Retinal pigment epithelial cell (primary cell): ENCODE measurements at regions not wholly inside any gene's neighbourhood (a gene's known extent, or its start where the extent isn't known, plus 50 kb on each side); places are given as distances from the start of the nearest gene placed in this dataset.
A peak's percentile ranks its signal among the peaks of the same experiment; 100 is the strongest.

Experiments used
- DNase-seq: peaks from one replicate; pipeline ENCODE4 v3.0.0-alpha.2; 2010; ENCODE audit warnings: low read depth
- H3K4me3 ChIP-seq: 2 replicates; pipeline ENCODE4 v1.5.1; 2011; ENCODE audit warnings: mild to moderate bottlenecking, low read length, control low read depth, moderate library complexity
- TF ChIP-seq, protein P1 (sequence below): conservative IDR thresholded peaks from 2 replicates; pipeline ENCODE4 v1.5.1; 2011; ENCODE audit warnings: low read depth, low read length, control low read depth, inconsistent platforms

DNA sequence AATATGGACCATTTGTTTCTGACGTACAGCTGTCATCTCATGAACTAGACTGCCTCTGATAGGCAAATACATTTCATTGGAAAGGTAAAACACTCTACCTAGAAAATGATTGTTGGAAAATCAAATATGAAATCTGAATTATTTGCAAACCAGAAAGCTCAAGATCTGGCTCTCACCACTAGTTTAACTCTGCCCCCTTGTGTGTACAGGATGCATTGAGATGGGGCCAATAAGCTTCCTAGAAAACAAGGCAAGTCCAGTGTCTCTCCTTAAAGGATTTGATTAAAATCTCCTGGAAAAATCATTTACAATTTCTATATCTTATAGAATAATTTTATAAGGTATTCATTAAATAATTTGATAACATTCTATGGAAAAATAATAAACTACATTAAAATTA, 311.9 kb upstream of the ANKH start:
- TF ChIP-seq, protein P1, sequence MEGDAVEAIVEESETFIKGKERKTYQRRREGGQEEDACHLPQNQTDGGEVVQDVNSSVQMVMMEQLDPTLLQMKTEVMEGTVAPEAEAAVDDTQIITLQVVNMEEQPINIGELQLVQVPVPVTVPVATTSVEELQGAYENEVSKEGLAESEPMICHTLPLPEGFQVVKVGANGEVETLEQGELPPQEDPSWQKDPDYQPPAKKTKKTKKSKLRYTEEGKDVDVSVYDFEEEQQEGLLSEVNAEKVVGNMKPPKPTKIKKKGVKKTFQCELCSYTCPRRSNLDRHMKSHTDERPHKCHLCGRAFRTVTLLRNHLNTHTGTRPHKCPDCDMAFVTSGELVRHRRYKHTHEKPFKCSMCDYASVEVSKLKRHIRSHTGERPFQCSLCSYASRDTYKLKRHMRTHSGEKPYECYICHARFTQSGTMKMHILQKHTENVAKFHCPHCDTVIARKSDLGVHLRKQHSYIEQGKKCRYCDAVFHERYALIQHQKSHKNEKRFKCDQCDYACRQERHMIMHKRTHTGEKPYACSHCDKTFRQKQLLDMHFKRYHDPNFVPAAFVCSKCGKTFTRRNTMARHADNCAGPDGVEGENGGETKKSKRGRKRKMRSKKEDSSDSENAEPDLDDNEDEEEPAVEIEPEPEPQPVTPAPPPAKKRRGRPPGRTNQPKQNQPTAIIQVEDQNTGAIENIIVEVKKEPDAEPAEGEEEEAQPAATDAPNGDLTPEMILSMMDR: peak; percentile 50
- no peak overlapping the region for H3K4me3 ChIP-seq
- DNase-seq: no peak

DNA sequence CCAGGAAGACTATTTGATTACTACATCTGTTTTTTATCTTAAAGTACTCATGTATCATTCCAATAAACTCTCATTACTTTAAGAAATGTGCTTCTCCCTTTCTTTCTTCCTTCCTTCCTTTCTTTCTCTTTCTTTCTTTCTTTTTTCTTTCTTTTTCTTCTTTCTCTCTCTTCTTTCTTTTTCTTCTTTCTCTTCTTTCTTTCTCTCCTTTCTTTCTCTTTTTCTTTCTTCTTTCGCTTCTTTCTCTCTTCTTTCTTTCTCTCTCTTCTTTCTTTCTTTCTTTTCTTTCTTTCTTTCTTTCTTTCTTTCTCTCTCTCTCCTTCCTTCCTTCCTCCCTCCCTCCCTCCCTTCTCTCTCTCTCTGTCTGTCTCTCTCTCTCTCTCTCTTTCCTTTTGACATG, 298.6 kb upstream of the ANKH start:
- no peak overlapping the region for H3K4me3 ChIP-seq
- TF ChIP-seq, protein P1: no peak
- no peak for DNase-seq

DNA sequence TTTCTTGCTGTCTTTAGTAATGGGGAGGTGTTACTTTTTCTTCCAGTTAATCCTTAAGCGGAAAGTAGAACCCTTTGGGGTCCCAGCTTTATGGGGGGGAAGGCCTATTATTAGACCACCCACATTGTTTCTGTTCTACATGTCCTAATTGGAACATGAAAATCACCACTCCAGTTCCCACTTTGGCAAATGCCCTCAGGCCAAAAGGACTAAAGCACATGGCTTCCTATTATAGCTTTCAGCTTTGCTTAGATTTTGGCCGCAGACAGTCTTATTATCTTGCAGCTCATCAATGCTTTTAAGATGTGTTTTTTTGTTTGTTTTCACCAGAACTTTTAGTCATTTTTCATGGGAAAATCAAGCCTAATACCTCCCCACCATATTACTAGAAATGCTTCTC, 296.8 kb upstream of the ANKH start:
- TF ChIP-seq, protein P1: no peak
- no peak for DNase-seq
- no peak overlapping the region for H3K4me3 ChIP-seq

DNA sequence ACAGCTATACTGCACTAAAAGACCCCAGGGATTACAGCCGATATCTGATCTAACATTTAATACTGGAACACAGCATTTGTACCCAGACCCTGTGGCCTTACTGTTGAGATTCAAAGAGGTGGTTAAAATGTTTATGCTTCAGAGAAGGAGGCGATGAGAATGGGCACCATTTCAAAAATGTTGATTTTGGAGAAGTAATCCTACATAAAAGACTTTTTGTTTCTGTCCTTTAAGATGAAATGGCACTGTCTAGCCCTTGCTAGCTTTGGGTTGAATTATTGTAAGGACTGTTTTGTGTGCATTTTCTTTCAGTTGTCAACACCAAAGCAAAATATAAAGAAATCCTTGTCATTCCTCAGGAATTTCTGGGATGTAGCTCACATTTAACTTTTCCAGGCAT, 288.5 kb upstream of the ANKH start:
- no peak for DNase-seq
- no peak overlapping the region for H3K4me3 ChIP-seq
- TF ChIP-seq, protein P1: no peak

DNA sequence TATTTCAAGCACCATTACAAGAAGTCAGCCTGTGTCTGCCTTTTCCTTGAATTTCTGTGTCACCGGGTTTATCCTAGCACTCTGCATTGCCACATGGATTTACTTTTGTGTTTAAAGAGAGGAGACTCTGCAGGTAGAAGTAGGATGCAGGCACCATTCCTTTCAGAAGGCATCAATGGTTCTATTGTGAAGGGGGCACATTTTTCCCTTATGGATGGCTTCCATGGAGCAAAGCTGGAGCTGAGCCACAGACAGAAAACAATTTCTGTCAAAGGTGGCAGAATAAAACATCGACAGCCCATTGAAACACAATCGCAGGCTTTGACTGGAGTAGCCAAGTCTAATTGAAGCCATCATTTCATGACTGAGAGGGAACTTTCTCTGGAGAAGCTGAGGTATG, 288.0 kb upstream of the ANKH start:
- DNase-seq: no peak
- TF ChIP-seq, protein P1: no peak
- H3K4me3 ChIP-seq: no peak overlapping the region

DNA sequence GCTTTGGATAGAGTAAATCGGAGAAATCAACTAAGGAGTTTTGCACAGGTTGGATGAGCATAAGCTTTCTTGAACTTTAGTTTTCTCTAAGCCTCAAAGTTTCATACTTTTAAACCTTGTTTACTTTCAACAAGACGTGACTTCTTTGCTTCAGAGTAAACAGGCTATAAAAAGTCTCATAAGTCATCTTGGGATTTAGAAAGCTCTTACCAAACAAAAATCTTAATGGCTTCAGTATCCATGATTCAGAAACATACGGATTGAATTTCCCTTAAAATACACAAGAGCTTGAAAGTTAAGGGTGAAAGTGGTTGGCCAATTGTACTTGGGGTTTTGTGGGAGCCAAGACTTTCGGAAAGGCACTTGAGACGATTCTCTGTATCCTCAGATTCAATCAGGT, 270.9 kb upstream of the ANKH start:
- TF ChIP-seq, protein P1: no peak
- no peak overlapping the region for H3K4me3 ChIP-seq
- no peak for DNase-seq

DNA sequence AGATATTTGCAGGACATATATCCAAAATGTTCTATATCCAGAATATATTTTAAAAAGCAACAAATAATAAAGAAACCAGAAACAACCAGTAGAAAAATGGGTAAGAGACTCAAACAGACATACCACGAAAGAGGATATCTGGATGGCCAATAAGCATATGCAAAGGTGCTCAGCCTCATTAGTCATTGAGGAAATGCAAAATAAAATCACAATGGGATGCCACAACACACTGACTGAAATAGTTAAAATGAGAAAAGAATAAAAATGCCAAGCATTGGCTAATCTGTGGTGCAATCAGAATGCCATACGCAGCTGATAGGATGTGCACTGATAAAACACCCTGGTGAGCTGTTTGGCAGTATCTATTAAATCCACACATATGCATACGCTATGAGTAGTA, 265.8 kb upstream of the ANKH start:
- DNase-seq: no peak
- TF ChIP-seq, protein P1: no peak
- H3K4me3 ChIP-seq: no peak overlapping the region
